ENCODE measurements at regions not wholly inside any gene's neighbourhood (a gene's known extent, or its start where the extent isn't known, plus 50 kb on each side); places are given as distances from the start of the nearest gene placed in this dataset.

DNA sequence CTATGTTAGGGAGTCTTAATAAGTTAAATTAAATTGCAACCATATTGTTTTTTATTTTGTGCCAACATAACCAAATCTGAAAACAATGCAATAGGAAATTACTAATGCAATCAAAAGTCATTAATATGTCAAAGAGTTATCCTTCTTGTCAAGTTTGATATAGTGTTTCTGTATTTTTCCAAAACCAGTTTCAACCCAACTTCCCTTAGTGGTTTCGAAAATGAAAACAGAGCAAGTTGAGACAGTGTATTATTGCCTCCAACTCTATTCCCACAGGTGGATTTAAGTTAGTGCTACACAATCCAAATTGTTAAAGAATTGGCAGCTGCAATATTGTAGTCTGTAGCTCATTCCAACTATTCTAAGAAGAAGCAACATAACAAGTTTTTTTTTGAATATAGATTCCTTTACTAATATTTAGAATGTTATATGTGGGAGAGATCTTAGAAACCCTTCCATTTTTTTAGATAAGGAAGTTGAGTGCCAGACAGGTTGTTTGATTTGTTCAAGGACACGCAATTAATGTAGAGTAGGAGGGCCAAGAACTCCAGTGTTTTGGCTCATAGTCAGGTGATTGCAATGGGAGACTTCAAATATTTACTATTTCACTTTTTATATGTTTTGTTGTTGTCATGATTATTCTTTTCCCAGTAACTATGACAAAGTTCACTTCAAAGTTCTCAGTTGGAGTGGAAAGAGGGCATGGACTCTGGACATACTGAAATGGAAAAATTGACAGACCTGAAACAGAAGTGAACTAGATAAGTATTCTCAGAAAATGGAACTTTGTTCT lies 282.4 kb upstream of the HSF2 start:
- FAIRE-seq (no peak), DNase-seq (ENCODE audit: insufficient read length, low spot score) (no peak)
- no peak for TF ChIP-seq SPI1 (IDR thresholded peaks at IDR 0.05; ENCODE audit: low read depth, low read length)
- no peak for TF ChIP-seq PAX5 (IDR thresholded peaks at IDR 0.05; ENCODE audit: insufficient read depth, low read length, severe bottlenecking)
- no peak for TF ChIP-seq POU2F2 (IDR thresholded peaks at IDR 0.05; ENCODE audit: low read depth, low read length)
- TF ChIP-seq POLR2A (IDR thresholded peaks at IDR 0.05; ENCODE audit: low read depth, low read length) = no peak
- TF ChIP-seq TAF1 (IDR thresholded peaks at IDR 0.05; ENCODE audit: low read depth, low read length) = no peak

DNA sequence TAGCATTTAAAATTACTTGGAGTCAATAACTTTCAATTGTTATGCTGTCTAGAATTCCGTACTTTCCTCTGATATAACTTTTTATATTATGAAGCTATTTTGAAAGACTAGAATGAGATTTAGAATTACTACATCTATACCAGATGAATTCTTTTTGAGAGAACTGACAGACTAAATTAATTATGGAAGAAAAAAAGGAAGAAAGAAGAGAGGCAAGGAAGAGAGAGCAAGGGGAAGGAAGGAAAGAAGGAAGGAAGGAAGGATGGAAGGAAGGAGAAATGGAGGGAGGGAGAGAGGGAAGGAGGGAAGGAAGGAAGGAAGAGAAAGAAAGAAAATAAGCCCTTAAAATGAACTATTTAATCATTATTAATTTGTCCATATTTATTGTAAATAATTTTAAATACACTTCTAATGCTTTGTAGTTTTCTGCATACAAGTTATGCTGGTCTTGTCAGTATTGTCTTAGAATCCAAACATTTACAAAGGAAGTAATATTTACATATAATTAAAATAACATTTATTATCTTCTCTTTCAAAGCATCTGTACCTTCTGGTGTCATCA lies 280.4 kb upstream of the HSF2 start:
- DNase-seq (ENCODE audit: insufficient read length, low spot score) = no peak
- TF ChIP-seq SPI1 (IDR thresholded peaks at IDR 0.05; ENCODE audit: low read depth, low read length) = no peak
- TF ChIP-seq TAF1 (IDR thresholded peaks at IDR 0.05; ENCODE audit: low read depth, low read length) = no peak
- TF ChIP-seq POLR2A (IDR thresholded peaks at IDR 0.05; ENCODE audit: low read depth, low read length) = no peak
- no peak for TF ChIP-seq POU2F2 (IDR thresholded peaks at IDR 0.05; ENCODE audit: low read depth, low read length)
- TF ChIP-seq PAX5 (IDR thresholded peaks at IDR 0.05; ENCODE audit: insufficient read depth, low read length, severe bottlenecking) = no peak
- TF ChIP-seq POLR2AphosphoS5 (IDR thresholded peaks at IDR 0.05; ENCODE audit: low read depth, low read length) = no peak
- no peak for FAIRE-seq

DNA sequence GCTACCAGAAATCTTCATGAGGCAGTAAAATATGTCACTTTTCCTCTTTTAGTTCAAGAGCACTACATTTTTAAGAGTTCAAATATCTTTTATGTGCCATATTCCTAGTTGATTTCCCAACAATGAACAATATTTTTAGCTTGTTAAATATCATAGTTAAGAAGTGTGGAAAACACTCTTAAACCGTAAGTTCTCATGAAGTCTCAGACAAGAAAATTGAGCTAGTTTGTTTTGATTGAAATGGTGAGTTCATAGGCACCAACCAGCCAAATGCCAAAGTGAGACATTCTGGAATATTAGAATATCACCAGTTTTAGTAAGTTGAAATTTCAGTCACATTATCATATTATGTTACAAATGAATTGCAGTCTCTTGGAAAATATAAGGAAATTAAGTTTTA lies 277.2 kb upstream of the HSF2 start:
- no peak for FAIRE-seq
- no peak for DNase-seq (ENCODE audit: insufficient read length, low spot score)
- TF ChIP-seq SPI1 (IDR thresholded peaks at IDR 0.05; ENCODE audit: low read depth, low read length) (no peak), TAF1 (IDR thresholded peaks at IDR 0.05; ENCODE audit: low read depth, low read length) (no peak), POLR2AphosphoS5 (IDR thresholded peaks at IDR 0.05; ENCODE audit: low read depth, low read length) (no peak), PAX5 (IDR thresholded peaks at IDR 0.05; ENCODE audit: insufficient read depth, low read length, severe bottlenecking) (no peak), POLR2A (IDR thresholded peaks at IDR 0.05; ENCODE audit: low read depth, low read length) (no peak), POU2F2 (IDR thresholded peaks at IDR 0.05; ENCODE audit: low read depth, low read length) (no peak)

DNA sequence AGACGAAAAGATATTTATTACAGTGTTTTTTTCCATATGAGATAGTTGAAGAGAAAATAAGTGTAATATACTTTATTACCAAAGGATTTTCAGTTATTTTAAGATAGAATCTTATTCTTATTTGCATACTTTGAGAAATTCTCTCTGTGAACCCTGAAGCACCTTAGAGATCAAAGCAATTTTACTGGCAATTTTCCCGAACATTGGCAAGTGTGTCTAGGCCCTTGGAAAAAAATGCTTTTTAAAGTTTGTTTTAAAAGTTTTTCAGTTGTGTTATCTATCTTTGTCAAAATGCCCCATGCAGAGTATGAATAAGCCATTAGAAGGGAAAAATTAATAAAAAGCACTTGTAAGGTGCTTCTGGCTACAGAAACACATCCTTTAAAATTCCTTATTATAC lies 276.8 kb upstream of the HSF2 start:
- FAIRE-seq = no peak
- TF ChIP-seq POLR2AphosphoS5 (IDR thresholded peaks at IDR 0.05; ENCODE audit: low read depth, low read length) (no peak), PAX5 (IDR thresholded peaks at IDR 0.05; ENCODE audit: insufficient read depth, low read length, severe bottlenecking) (no peak), POLR2A (IDR thresholded peaks at IDR 0.05; ENCODE audit: low read depth, low read length) (no peak), POU2F2 (IDR thresholded peaks at IDR 0.05; ENCODE audit: low read depth, low read length) (no peak), TAF1 (IDR thresholded peaks at IDR 0.05; ENCODE audit: low read depth, low read length) (no peak), SPI1 (IDR thresholded peaks at IDR 0.05; ENCODE audit: low read depth, low read length) (no peak)
- DNase-seq (ENCODE audit: insufficient read length, low spot score) = no peak

DNA sequence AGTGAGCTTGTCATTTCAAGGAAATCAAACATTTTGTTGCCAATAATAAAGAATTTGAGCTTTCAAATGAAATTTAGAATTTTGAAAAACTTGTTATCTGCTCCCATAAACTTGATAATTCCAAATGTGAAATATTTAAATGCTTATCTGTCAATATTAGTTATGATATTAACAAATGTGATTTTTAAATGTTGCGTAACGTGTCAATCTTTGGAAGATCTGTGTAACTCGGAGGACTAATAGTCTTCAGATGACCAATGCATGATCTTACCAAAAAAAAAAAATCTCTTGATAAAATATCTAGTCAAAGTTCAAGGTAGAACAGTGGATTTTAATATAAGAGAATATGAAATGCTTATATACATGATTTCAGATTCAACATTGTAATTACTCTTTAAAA lies 274.5 kb upstream of the HSF2 start:
- FAIRE-seq = no peak
- TF ChIP-seq TAF1 (IDR thresholded peaks at IDR 0.05; ENCODE audit: low read depth, low read length) (no peak), SPI1 (IDR thresholded peaks at IDR 0.05; ENCODE audit: low read depth, low read length) (no peak), POU2F2 (IDR thresholded peaks at IDR 0.05; ENCODE audit: low read depth, low read length) (no peak), POLR2A (IDR thresholded peaks at IDR 0.05; ENCODE audit: low read depth, low read length) (no peak), POLR2AphosphoS5 (IDR thresholded peaks at IDR 0.05; ENCODE audit: low read depth, low read length) (no peak)

DNA sequence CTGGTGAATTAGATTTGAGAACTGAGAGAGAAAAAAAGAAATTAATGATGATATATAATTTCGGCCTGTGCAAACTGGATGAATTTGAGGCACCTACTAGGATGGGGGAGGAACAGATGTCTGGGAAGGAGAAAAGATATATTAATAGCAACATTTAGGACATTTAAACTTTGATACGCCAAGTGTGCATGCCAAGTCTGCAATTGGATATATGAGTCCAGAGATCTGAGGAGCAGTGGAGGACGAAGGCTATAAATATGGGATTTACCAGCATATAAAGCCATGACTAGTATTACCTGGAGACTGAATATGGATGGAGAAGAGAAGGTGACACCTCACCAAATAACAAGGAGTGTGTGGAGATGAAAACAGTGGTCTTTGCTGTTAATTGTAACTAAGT lies 272.6 kb upstream of the HSF2 start:
- TF ChIP-seq PAX5 (IDR thresholded peaks at IDR 0.05; ENCODE audit: insufficient read depth, low read length, severe bottlenecking) = no peak
- no peak for TF ChIP-seq SPI1 (IDR thresholded peaks at IDR 0.05; ENCODE audit: low read depth, low read length)
- TF ChIP-seq POLR2AphosphoS5 (IDR thresholded peaks at IDR 0.05; ENCODE audit: low read depth, low read length) = no peak
- no peak for TF ChIP-seq POLR2A (IDR thresholded peaks at IDR 0.05; ENCODE audit: low read depth, low read length)
- TF ChIP-seq TAF1 (IDR thresholded peaks at IDR 0.05; ENCODE audit: low read depth, low read length) = no peak
- no peak for TF ChIP-seq POU2F2 (IDR thresholded peaks at IDR 0.05; ENCODE audit: low read depth, low read length)
- DNase-seq (ENCODE audit: insufficient read length, low spot score) (no peak), FAIRE-seq (no peak)

More for the DNA sequence above, 274.5 kb upstream of the HSF2 start:
- no peak for DNase-seq (ENCODE audit: insufficient read length, low spot score)

DNA sequence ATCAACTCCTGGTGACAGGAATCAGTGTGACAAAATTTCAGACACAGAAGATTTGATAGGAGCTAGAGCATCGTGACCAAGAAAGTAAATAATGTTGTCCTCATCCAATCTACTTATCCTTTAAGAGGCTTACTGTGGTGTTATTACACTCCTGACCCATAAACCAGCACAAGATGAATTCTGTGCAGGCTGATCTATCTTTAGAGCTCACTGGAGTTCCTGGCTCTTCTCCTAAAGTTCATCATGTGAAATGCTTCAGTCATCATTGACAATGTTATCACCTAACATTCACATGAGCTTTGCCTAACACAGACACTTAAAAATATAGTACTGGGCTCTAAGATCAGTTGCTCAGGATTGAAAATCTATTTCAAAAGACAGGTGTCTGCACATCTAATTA lies 271.0 kb upstream of the HSF2 start:
- FAIRE-seq = no peak

DNA sequence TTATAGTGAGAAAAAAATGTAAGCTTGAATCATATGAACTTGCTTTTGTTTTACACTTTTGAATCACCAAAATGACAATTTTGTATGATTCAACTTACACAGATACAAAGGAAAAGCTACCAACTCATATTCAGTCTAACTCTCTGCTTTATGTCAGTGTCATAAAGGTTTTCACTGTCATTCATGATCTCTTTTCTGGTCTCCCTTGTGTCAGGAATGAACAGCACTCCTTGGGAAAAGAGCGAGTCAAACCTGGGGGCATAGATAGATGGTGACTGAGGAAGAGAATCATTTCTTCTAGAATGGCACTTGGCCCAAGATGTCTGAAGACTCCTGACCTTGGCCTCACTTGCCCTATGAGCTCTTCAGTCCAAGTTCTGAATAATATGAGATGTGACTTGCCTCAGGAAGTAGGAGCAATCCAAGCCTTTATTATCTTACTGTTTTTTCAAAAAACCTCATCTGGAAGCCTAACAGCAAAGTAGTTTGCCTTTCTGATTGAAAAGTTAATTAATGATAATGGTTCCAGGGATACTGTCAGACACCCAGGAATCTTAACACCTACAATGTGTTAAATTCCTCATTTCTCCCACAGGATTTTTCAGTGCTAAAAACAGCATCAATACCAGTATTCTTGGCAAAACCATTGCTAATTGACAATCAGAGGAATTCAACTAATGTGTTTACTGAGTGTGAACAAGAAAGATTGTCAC lies 270.0 kb upstream of the HSF2 start:
- FAIRE-seq (no peak), DNase-seq (ENCODE audit: insufficient read length, low spot score) (no peak)
- TF ChIP-seq TAF1 (IDR thresholded peaks at IDR 0.05; ENCODE audit: low read depth, low read length) (no peak), PAX5 (IDR thresholded peaks at IDR 0.05; ENCODE audit: insufficient read depth, low read length, severe bottlenecking) (no peak), POLR2A (IDR thresholded peaks at IDR 0.05; ENCODE audit: low read depth, low read length) (no peak), SPI1 (IDR thresholded peaks at IDR 0.05; ENCODE audit: low read depth, low read length) (no peak), POLR2AphosphoS5 (IDR thresholded peaks at IDR 0.05; ENCODE audit: low read depth, low read length) (no peak), POU2F2 (IDR thresholded peaks at IDR 0.05; ENCODE audit: low read depth, low read length) (no peak)

More for the DNA sequence above, 271.0 kb upstream of the HSF2 start:
- DNase-seq (ENCODE audit: insufficient read length, low spot score) = no peak
- TF ChIP-seq TAF1 (IDR thresholded peaks at IDR 0.05; ENCODE audit: low read depth, low read length) (no peak), SPI1 (IDR thresholded peaks at IDR 0.05; ENCODE audit: low read depth, low read length) (no peak), POLR2AphosphoS5 (IDR thresholded peaks at IDR 0.05; ENCODE audit: low read depth, low read length) (no peak), PAX5 (IDR thresholded peaks at IDR 0.05; ENCODE audit: insufficient read depth, low read length, severe bottlenecking) (no peak), POLR2A (IDR thresholded peaks at IDR 0.05; ENCODE audit: low read depth, low read length) (no peak), POU2F2 (IDR thresholded peaks at IDR 0.05; ENCODE audit: low read depth, low read length) (no peak)

DNA sequence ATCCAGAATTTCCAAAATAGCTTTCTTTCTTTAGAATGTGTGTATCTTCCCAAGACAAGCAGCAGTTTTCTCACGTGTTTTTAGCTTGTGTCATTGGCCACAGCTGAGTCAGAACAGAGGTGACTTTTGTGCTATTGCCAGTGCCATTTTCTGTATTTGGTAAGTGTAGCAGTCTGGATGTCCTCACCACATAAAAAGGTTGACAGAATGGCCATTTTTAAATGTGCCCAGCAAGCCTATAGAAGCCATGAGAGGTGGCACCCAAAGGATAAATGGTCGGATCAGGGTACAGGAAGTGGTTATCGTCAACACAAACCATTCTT lies 269.5 kb upstream of the HSF2 start:
- DNase-seq (ENCODE audit: insufficient read length, low spot score) = no peak
- TF ChIP-seq POU2F2 (IDR thresholded peaks at IDR 0.05; ENCODE audit: low read depth, low read length) (no peak), SPI1 (IDR thresholded peaks at IDR 0.05; ENCODE audit: low read depth, low read length) (no peak), TAF1 (IDR thresholded peaks at IDR 0.05; ENCODE audit: low read depth, low read length) (no peak), POLR2AphosphoS5 (IDR thresholded peaks at IDR 0.05; ENCODE audit: low read depth, low read length) (no peak), PAX5 (IDR thresholded peaks at IDR 0.05; ENCODE audit: insufficient read depth, low read length, severe bottlenecking) (no peak)
- no peak for FAIRE-seq
